ENCODE measurements at regions not wholly inside any gene's neighbourhood (a gene's known extent, or its start where the extent isn't known, plus 50 kb on each side); places are given as distances from the start of the nearest gene placed in this dataset.
"Not testable (repeated sequence)": the region's sequence is repeated elsewhere in the genome, so short reads cannot be mapped to it uniquely, and the experiment has no call there.

DNA sequence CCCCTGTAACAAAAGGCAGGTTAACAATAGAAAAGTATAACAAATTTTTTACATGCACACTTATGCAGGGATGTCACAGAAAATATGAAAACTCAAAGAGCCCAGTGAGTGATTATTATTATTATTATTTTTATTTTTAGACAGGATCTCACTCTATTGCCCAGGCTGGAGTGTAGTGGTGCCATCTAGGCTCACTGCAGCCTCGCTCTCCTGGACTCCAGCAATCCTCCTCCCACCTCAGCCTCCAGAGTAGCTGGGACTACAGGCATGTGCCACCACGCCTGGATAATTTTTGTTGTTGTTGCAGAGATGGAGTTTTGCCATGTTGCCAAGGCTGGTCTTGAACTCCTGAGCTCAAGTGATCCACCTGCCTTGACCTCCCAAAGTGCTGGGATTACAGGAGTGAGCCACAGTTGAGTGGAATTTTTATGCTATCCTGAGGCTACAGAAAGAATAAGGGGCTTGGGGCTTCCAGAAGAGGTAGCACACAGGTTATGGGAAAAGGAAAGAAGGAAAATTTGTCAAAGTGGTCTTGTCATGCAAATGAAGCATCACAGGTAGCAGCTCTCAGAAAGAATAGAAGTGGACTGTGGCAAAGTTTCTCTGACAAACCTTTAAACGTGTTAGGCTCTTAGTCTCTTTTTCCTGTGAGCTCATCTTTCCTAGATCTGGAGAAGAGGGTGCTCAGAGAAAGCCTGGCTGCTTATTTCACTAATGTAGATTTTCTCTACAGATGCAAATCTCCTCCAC lies 87.7 kb upstream of the LSM14A start:
- no peak for DNase-seq (ENCODE audit: low read depth)
- TF ChIP-seq, protein P1, sequence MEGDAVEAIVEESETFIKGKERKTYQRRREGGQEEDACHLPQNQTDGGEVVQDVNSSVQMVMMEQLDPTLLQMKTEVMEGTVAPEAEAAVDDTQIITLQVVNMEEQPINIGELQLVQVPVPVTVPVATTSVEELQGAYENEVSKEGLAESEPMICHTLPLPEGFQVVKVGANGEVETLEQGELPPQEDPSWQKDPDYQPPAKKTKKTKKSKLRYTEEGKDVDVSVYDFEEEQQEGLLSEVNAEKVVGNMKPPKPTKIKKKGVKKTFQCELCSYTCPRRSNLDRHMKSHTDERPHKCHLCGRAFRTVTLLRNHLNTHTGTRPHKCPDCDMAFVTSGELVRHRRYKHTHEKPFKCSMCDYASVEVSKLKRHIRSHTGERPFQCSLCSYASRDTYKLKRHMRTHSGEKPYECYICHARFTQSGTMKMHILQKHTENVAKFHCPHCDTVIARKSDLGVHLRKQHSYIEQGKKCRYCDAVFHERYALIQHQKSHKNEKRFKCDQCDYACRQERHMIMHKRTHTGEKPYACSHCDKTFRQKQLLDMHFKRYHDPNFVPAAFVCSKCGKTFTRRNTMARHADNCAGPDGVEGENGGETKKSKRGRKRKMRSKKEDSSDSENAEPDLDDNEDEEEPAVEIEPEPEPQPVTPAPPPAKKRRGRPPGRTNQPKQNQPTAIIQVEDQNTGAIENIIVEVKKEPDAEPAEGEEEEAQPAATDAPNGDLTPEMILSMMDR (conservative IDR thresholded peaks at IDR 0.05; ENCODE audit: low read depth, low read length), result no peak
- H3K4me3 ChIP-seq (ENCODE audit: low read length), result no peak overlapping the region

DNA sequence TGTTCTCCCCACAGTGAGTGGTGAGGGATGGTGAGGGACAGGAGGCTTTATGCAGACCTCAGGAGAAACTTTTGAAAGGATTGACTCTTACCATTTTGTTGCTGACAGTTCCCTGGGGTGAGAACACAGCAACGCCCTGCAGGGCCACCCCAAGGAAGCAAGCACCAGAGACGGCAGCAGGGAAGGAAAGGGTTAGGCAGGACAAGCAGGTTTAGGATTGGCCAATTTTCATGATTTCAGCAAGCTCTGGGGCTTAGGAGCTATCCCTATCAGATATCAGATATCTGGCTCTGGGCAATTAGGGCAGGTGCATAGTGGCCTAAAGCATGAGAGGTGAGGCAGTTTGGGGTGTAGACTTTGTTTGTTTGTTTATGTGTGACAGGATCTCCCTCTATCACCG lies 87.0 kb upstream of the LSM14A start:
- TF ChIP-seq, protein P1 (conservative IDR thresholded peaks at IDR 0.05; ENCODE audit: low read depth, low read length), result no peak
- no peak for DNase-seq (ENCODE audit: low read depth)
- no peak overlapping the region for H3K4me3 ChIP-seq (ENCODE audit: low read length)

DNA sequence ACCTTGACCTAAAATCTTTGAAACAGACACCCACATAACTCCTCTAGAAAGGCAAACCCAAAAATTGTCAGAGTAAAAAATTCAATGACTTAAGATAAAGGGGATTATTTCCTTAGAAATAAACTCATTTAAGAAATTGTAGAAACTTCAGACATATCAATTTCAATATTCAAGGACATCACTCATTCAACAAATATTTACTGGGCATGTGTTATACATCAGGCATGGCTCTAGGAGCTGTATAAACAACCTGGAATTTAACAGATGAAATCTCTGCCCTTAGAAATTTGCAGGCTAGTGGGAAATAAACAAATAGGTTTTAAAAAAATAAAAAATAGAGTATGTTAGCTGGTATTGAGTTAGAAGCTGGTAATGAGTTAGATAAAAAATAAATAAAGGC lies 84.0 kb upstream of the LSM14A start:
- H3K4me3 ChIP-seq (ENCODE audit: low read length), result no peak overlapping the region
- DNase-seq (ENCODE audit: low read depth), result no peak
- TF ChIP-seq, protein P1 (conservative IDR thresholded peaks at IDR 0.05; ENCODE audit: low read depth, low read length), result no peak

DNA sequence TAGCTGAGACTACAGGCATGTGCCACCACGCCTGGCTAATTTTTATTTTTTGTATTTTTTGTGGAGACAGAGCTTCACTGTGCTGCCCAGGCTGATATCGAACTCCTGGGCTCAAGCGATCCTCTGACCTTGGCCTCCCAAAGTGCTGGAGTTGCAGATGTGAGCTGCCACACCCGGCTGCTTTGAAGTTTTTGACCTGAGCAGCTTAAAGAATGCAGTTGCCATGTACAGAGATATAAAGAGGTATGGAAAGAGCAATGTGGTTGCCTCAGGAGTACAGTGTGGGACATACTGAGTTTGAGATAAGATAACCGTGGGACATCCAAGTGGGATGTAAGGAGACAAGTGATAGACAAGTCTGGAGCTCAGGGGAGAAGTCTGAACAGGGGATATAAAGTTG lies 82.7 kb upstream of the LSM14A start:
- TF ChIP-seq, protein P1 (conservative IDR thresholded peaks at IDR 0.05; ENCODE audit: low read depth, low read length), result no peak
- no peak for DNase-seq (ENCODE audit: low read depth)
- no peak overlapping the region for H3K4me3 ChIP-seq (ENCODE audit: low read length)

DNA sequence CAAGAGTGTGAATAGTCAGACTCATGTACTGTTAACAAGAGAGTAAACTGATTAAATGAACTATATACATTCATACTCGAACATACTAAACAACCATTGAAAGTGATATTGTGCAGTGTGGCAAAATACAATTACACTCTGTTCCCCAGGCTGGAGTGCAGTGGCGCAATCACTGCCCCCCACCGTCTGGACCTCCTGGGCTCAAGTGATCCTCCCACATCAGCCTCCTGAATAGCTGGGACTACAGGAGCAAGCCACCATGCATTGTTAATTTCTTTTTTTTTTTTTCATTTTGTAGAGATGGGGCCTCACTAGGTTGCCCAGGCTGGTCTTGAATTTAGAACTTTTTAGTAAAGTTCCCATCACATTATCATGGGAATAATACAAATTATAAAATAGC lies 77.3 kb upstream of the LSM14A start:
- TF ChIP-seq, protein P1 (conservative IDR thresholded peaks at IDR 0.05; ENCODE audit: low read depth, low read length), result no peak
- no peak overlapping the region for H3K4me3 ChIP-seq (ENCODE audit: low read length)
- DNase-seq (ENCODE audit: low read depth), result no peak

DNA sequence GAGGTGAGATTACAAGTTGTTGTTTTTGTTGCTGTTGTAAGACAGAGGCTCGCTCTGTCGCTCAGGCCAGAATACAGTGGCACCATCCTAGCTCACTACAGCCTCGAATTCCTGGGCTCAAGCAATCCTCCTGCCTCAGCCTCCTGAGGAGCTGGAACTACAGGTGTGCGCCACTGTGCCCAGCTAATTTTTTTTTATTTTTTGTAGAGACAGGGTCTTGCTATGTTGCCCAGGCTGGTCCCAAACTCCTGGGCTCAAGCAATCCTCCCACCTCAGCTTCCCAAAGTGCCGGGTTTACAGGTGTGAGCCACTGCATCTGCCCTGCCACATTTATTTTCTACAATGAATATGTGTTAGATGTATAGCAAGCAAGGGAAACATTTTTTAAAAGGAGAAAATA lies 76.9 kb upstream of the LSM14A start:
- not testable (repeated sequence) for H3K4me3 ChIP-seq (ENCODE audit: low read length); DNase-seq (ENCODE audit: low read depth)

DNA sequence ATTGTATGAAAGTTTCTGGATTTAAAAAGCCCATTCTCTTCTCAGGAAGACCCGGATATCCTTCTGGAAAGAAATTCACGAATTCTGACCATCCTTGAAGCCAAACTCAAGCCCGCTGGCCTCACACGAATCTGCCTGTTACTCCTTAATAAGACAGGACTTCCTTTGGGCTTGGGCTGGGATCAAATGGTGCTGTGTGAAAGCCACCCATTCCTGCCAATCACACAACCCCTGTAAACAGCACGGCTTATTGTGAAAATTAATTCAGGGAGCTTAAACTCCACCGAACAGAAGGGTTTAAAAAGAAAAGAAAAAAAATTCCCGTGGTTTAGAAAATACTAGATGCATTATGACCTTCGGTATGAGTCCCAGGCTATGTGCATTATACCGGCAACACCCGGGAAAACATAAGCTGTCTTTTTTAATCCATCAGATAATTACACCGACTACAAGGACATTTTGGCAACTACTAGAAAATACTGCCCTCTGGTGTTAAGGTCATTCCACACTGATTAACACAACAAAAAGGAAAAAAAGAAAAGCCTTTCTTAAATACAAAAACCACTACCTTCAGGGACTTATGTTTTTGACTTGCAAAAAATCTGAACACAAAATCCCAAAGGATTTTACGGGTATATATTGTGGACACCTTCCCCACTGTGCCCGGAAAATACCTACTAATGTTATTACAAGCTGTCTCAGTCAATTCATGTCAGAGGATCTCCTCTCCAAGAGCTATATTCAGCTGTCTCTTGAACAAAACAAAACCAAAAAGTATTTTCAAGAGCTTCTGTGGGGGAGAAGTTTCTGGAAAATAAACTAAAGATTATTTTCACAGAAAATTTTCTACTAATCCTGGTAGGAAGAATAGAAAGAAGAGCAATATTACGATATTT lies 76.0 kb upstream of the LSM14A start:
- no peak overlapping the region for H3K4me3 ChIP-seq (ENCODE audit: low read length)
- TF ChIP-seq, protein P1 (conservative IDR thresholded peaks at IDR 0.05; ENCODE audit: low read depth, low read length), result peak; percentile 59
- DNase-seq (ENCODE audit: low read depth), result peak; percentile 50
